HT-29 (cell line): ENCODE measurements at regions not wholly inside any gene's neighbourhood (a gene's known extent, or its start where the extent isn't known, plus 50 kb on each side); places are given as distances from the start of the nearest gene placed in this dataset.
A peak's percentile ranks its signal among the peaks of the same experiment; 100 is the strongest.

Experiments used
- DNase-seq: peaks from one replicate; pipeline ENCODE4 v3.0.0-alpha.2; 2015; ENCODE audit warnings: low spot score

DNA sequence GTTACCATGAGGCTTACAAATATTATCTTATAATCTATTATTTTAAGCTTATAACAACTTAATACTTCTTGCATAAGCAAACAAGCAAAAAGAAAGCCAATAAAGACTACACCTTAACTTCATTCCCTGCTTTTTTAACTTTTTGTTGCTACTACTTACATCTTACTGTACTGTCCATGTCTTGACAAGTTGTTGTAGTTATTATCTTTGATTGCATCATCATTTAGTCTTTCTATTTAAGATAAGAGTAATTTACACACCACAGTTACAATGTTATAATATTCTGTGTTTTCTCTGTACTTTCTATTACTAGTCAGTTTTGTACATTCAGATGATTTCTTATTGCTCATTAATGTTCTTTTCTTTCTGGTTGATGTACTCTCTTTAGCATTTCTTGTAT, 346.6 kb downstream of the SMARCA1 start:
- DNase-seq, result no peak

DNA sequence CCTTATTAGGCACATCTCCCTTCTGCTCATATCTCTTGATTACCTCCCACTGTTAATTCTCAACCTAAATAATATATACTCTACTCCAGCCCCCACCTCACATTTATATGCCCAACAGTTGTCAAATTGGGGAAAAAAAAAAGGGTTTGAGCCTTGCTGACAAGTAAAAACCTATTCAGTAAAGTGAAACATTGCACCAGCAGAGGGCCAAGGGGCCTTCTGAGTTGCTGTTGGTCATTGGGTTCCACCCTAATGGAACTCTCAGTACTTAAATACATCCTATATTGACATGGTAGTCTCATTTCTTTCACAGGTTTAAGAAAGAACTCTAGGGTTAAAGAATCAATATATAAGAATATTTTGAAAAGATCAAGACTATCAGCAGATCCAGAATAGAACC, 362.2 kb downstream of the SMARCA1 start:
- DNase-seq, result peak; percentile 37

DNA sequence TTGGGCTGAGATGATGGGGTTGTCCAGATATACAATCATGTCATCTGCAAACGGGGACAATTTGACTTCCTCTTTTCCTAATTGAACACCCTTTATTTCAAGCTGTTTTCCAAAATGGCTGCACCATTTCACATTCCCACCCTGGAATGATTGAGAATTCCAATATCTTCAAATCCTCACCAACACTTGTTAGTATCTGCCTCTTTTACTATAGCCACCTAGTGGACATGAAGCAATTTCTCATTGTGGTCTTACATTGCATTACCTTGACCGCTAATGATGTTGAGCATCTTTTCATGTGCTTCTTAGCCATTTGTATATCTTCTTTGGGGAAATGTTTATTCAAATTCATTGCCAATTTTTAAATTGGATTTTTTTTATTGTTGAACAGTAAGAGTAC, 364.8 kb downstream of the SMARCA1 start:
- DNase-seq, result peak; percentile 7

DNA sequence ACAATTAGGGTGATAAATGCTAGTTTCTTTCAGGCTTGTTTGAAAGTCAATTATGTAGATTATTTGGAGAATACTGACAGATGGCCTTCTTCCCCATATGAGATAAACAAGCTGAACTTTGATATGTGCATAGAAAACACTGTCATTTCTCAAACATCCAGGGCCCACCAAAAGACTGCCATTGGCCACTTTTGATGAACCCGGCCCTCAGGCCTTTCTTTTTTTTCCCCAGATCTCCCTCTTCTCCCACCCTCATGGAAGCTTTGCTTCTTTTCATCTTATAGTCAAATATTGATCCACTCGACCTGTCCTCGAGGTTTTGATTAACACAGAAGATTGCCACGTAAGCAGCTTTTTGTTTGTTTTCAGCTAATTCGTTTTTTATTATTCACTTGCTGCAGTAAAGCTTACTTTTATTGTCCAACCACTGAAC, 377.4 kb downstream of the SMARCA1 start:
- no peak for DNase-seq

DNA sequence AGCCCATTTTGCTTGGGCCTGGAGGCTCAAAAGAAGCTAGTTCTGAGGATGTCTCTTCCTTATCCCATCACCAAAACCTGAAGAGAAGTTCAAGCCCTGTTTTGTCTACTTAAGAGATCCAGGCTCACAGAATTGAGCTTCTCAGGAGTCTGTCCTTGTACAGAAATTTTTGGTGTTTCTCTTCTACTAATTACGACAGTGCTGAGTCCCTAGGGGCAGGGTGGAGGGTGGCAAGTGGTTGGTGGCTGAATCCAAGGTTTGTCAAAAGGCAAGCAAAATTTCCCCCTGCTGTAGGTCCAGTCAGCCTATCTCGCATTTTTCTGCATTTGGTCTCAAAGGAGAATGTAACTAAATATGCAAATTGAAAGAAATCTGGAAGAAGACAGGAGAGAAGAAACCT, 377.9 kb downstream of the SMARCA1 start:
- no peak for DNase-seq

DNA sequence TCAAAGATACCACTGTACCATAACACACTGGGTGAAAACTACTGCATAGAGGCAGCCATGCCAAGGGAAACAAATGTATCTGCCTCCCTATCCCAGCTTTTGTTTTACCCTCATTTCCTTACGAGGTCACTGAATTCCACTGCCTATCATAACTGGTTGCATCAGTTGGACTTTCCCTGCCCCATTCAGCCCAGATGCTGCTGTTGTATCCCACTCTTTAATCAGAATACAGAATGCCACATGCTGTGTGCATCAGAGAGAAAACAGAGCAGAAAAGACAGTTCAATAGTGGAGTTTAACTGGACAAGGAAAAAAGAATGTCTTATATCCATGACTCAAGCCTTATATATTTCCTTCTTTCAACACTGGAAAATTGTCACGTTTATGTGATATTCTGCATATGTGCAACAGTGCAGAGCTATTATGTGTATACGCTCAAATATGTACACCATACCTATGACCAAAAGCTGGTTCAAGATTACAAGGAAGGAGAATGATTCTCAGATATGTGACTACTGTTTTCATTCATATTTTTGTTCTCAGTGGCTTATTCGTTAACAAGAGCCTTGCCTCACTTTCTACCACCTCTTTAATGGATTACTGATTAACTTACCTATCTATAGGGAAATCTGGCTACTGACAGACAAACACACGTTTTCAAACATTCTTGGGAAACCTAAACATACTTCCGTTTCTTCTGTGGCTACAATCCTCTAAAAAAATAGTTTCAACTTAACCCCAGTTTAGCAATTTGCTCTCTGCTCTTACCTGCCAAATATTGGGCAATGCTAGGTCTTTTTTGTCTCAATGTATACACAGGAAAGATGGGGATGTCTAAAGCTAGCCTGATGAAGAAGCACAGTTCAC, 378.9 kb downstream of the SMARCA1 start:
- peak; percentile 39 for DNase-seq

GRCh38 chrX:129139837-129140598, 383.3 kb downstream of the SMARCA1 start:
- DNase-seq, result no peak

GRCh38 chrX:129125122-129125914, 398.0 kb downstream of the SMARCA1 start:
- no peak for DNase-seq

DNA sequence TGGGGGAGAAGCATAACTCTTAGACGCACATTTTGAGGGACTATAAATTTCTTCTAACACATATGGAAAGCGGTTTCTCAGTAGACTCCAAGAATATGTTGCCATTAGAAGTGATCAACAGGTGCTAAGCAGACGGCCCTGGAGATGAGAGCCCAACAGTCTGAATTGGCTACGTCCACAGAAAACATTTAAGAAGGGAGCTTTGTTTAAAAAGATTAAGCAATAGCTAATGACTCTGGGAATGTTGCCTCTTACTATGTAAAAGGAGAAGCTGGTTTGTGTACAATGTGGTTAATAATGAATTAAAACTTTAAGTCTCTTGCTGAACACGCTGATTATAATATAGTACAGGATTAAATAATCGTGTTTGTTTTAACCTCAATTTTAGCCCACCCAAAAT, 399.5 kb downstream of the SMARCA1 start:
- DNase-seq, result peak; percentile 22

- no peak for DNase-seq
These were observed 406.4 kb downstream of the SMARCA1 start for GRCh38 chrX:129116676-129117470.

DNA sequence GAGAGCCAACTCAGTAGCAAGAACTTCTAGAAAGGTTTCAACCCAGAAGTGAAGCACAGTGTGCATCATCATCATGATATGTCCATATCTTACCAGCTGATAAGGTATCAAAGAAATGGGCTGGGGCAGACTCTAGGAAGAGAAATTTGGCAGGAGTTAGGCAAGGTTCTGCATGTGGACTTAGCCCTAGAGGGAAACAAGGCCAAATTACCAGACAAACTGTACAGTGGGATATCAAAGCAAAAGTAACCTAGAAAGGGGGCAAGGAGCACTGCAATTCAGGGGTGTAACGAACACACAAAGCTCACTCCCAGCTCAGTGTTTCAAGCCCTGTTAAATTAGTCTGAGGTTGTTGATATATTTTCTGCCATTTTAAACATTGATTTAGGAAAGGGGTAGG, 407.4 kb downstream of the SMARCA1 start:
- DNase-seq, result no peak

GRCh38 chrX:129115104-129115503, 408.2 kb downstream of the SMARCA1 start:
- peak; percentile 89 for DNase-seq

DNA sequence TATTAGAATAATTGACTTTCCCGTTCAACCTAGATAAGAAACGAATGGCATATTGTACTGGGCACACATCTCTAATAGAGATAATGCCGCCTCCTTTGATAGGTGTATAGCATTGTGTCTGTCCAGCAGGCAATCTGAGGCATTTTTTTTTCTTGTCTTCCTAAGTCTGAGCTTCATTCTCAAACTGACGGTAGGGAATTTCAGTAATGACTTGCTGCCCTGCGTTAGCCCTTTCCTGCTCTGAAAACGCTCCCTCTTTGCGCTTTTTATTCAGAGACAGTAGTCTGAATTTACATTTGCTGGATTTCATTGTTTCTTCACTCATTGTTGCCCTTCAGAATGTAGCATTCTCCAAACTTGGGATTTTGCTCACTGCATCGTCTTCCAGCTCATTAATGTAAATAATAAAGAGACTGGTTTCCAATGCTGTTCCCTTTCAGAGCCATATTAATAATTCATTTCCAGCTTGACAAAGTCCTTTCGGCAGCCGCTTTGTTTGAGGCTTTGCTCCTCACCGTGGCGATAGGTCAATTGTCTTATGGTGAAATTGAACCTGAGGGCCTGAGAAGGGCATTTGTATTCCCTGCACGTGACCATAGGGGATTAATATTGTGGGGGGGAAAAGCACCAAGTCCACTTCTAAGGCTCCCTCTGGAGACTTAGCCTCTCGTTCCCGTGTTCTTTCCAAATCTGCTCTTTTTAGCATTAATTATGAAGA, 412.1 kb downstream of the SMARCA1 start:
- no peak for DNase-seq

DNA sequence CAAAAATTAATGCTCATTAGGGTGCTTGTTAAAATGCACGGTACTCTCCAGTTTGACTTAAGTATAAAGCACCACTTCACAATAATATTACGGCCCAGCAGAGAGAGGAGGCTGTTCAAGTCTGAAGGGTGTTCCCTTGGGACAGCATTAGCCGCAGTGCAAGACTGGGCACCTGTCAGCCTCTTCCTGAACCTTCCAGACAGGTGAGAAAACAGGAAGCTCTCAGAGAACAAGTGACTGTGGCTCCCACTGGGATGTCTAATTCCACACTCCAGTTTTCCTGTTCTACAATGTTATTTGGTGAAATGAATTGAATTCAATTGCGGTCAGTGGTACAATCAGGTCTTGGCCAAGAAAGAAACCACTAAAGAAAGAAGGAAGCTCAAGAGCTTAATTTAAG, 414.4 kb downstream of the SMARCA1 start:
- DNase-seq, result no peak

DNA sequence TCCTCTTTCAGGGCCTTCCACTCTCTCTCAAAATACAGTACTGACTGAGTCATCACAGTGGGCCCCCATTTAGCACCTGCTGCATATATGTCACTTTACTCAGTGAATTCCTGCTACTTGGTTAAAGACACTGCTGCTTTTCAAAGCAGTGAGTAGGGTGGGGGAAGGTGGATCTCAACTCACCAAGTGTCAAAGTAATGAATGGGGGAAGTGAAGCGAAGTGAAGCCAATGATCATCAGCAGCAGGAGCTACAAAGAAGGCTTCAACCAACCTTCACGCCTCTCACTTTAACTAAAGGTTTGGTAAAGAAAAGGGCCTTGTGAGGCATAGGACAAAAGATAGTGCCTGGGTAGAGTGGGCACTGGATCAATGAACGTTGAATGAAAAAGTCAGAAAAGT, 424.1 kb downstream of the SMARCA1 start:
- DNase-seq, result no peak

DNA sequence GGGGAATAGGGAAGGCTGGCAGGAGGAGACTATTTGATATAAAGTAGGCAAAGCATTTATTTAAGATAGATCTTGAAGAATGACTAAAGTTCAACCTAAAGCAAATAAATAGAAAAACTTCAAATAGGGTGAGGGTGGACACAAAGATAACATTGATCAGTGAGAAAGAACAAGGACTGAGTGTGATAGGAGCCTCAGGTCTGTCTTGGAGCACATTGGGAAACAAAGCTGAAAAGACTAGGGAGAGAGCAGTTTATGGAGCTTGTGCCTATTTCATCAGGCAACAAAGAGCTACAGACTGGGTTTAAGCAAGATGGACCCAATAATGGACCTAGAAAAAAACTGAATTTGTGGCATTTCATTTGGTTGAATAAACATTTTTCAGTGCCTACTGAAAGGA, 425.6 kb downstream of the SMARCA1 start:
- DNase-seq, result no peak

- DNase-seq, result no peak
These were observed 429.6 kb downstream of the SMARCA1 start for GRCh38 chrX:129093706-129094105.

GRCh38 chrX:129092757-129093156, 430.5 kb downstream of the SMARCA1 start:
- no peak for DNase-seq

DNA sequence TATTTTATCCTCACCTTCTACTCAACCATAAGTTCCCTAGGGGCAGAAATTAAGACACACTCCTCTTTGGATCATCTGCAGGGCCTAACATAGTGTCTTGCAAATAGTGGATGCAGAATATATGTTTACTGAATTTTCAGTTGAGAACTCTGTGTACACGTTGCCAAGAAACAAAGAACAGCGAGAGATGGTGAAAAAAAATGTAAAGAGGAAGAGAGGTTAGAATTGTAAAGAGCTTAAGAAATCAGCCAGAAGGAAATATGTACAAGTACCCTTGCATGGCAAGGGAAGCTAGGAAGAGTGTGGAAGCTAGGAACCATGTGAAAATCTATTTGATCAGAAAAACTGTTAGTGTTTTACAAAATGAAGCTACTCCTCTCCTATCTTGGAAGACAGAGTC, 431.0 kb downstream of the SMARCA1 start:
- DNase-seq, result no peak

DNA sequence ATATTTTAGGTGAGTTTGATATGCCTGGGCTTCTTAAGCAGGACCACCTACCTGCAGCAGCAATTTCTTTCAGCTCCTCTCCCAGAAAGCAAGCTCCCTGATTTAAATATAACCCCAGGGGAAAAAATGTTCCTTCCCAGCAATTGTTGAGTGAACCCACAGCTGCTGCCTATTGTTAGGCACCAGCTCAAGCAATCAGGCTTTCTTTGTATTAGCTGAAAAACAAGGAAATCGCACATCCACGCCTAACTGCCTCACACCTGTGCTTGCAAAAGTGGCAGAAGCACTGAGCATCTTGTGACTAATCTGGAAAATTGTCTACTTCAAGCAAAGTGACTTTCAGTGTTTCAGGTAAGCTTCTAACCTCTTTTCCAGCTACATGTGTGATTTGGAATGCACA, 432.2 kb downstream of the SMARCA1 start:
- DNase-seq, result no peak

DNA sequence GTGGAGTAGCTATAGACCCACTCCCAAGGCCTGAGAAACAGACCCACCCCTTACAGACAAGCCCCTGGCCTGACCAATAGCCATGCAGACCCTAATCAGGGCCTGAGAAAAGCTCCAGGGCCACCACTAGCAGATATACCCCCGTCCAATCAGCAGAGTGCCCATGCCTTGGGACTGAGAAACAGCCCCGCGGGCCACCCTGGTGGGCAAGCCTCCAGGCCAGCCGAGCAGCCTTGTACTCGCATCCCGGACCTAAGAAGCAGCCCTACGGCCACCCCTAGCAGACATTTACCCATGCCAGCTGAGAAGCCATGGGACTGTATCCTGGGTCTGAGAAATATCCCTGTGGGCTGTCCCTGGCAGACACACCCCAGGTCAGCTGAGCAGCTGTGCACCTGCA, 436.5 kb downstream of the SMARCA1 start:
- DNase-seq, result no peak
